NT2/D1 (cell line): ENCODE measurements at regions not wholly inside any gene's neighbourhood (a gene's known extent, or its start where the extent isn't known, plus 50 kb on each side); places are given as distances from the start of the nearest gene placed in this dataset.

Source experiments
- YY1 ChIP-seq: IDR thresholded peaks from 2 replicates; pipeline ENCODE4 v1.6.1; 2011; ENCODE audit not compliant: insufficient read length, insufficient read depth
- ZNF274 ChIP-seq: IDR thresholded peaks from 2 replicates; pipeline ENCODE4 v1.6.1; 2011; ENCODE audit warnings: mild to moderate bottlenecking, low read depth, low read length

DNA sequence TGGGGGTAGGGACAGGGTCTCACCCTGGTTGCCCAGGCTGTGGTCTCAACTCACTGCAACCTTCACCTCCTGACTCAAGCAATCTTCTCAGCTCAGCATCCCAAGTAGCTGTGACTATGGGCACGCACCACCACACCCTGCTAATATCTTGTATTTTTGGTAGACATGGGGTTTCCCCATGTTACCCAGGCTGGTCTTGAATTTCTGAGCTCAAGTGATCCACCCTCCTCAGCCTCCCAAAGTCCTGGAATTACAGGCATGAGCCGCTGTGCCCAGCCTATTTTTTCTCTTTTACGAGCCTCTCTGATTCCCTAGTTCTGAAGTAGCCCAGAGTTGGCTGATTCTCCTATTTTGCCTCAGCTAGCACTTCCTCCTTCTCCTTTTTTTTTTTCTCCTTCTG is 83.6 kb downstream of the ZNF280B start:
- TF ChIP-seq ZNF274: no peak
- no peak for TF ChIP-seq YY1
